ENCODE measurements at regions not wholly inside any gene's neighbourhood (a gene's known extent, or its start where the extent isn't known, plus 50 kb on each side); places are given as distances from the start of the nearest gene placed in this dataset.
A peak's percentile ranks its signal among the peaks of the same experiment; 100 is the strongest.

- Mint-ChIP-seq H3K27me3 (ENCODE audit: low read depth) (peaks cover 10% of the 10 kb centered on the region), H3K4me1 (no peaks in the 10 kb centered on the region), H3K36me3 (ENCODE audit: low read depth) (no peaks in the 10 kb centered on the region), H3K4me3 (no peak overlapping the region), H3K9me3 (peaks cover 4% of the 10 kb centered on the region), H3K27ac (no peak overlapping the region)
- no peak for TF ChIP-seq CTCF (IDR thresholded peaks at IDR 0.05; ENCODE audit: unreplicated experiment in 3 of 3)
Measured at GRCh38 chr13:40213779-40214178, 452.7 kb downstream of the FOXO1 start.

DNA sequence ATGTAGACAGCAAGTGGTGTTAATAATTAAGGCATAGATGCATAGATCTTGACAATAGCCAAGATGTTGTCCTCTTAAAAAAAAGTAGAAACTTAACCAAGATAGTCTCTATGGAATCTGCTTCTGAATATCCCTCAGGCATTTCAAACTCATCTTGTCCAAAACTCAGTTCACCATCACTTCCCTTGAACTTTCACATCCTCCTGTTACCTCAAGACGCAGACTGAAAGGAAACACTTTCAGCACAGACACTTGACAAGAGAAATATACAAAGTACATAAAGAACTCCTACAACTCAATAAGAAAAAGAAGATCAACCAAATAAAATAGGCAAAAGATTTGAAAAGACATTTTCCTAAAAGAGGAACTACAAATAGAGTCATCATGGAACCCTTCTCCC is 451.1 kb downstream of the FOXO1 start:
- H3K4me3 Mint-ChIP-seq = no peak overlapping the region
- no peak for TF ChIP-seq CTCF (IDR thresholded peaks at IDR 0.05; ENCODE audit: unreplicated experiment in 3 of 3)
- H3K4me1 Mint-ChIP-seq = no peaks in the 10 kb centered on the region
- H3K36me3 Mint-ChIP-seq (ENCODE audit: low read depth) = no peaks in the 10 kb centered on the region
- peaks cover 10% of the 10 kb centered on the region for H3K27me3 Mint-ChIP-seq (ENCODE audit: low read depth)
- H3K9me3 Mint-ChIP-seq = peaks cover 4% of the 10 kb centered on the region
- H3K27ac Mint-ChIP-seq = no peak overlapping the region

GRCh38 chr13:40215747-40216146 is 450.7 kb downstream of the FOXO1 start:
- peaks cover 4% of the 10 kb centered on the region for H3K9me3 Mint-ChIP-seq
- peaks cover 10% of the 10 kb centered on the region for H3K27me3 Mint-ChIP-seq (ENCODE audit: low read depth)
- H3K36me3 Mint-ChIP-seq (ENCODE audit: low read depth) = no peaks in the 10 kb centered on the region
- no peak overlapping the region for H3K4me3 Mint-ChIP-seq
- no peaks in the 10 kb centered on the region for H3K4me1 Mint-ChIP-seq
- TF ChIP-seq CTCF (IDR thresholded peaks at IDR 0.05; ENCODE audit: unreplicated experiment in 3 of 3) = no peak
- H3K27ac Mint-ChIP-seq = no peak overlapping the region

GRCh38 chr13:40217675-40218074 is 448.8 kb downstream of the FOXO1 start:
- TF ChIP-seq CTCF (IDR thresholded peaks at IDR 0.05; ENCODE audit: unreplicated experiment in 3 of 3) = no peak
- H3K9me3 Mint-ChIP-seq = no peaks in the 10 kb centered on the region
- no peak overlapping the region for H3K27ac Mint-ChIP-seq
- no peak overlapping the region for H3K4me3 Mint-ChIP-seq
- no peaks in the 10 kb centered on the region for H3K36me3 Mint-ChIP-seq (ENCODE audit: low read depth)
- H3K27me3 Mint-ChIP-seq (ENCODE audit: low read depth) = peaks cover 10% of the 10 kb centered on the region
- peaks cover 18% of the 10 kb centered on the region for H3K4me1 Mint-ChIP-seq

GRCh38 chr13:40220299-40220935 is 446.0 kb downstream of the FOXO1 start:
- H3K4me3 Mint-ChIP-seq = no peak overlapping the region
- peaks cover 10% of the 10 kb centered on the region for H3K27me3 Mint-ChIP-seq (ENCODE audit: low read depth)
- H3K9me3 Mint-ChIP-seq = no peaks in the 10 kb centered on the region
- TF ChIP-seq CTCF (IDR thresholded peaks at IDR 0.05; ENCODE audit: unreplicated experiment in 3 of 3) = no peak
- no peak overlapping the region for H3K27ac Mint-ChIP-seq
- peaks cover 34% of the 10 kb centered on the region for H3K4me1 Mint-ChIP-seq
- H3K36me3 Mint-ChIP-seq (ENCODE audit: low read depth) = no peaks in the 10 kb centered on the region

DNA sequence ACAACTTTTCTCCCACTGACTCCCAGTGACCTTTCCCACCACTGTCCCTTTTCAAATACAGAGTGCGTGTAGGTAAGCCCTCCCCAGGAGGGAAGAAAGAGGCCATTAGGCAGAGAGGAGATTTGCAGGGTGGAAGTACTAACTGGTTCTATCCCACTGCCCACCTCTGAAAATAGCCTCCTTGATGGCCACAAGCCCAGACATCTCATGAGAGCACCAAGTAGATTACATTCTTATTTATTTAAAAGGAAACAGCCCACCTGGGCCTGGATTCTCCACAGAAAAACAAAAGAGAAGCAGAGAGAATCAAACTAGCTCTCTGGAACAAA is 445.3 kb downstream of the FOXO1 start:
- no peaks in the 10 kb centered on the region for H3K36me3 Mint-ChIP-seq (ENCODE audit: low read depth)
- H3K4me3 Mint-ChIP-seq = no peak overlapping the region
- H3K27me3 Mint-ChIP-seq (ENCODE audit: low read depth) = peaks cover 10% of the 10 kb centered on the region
- H3K4me1 Mint-ChIP-seq = peaks cover 34% of the 10 kb centered on the region
- H3K9me3 Mint-ChIP-seq = no peaks in the 10 kb centered on the region
- TF ChIP-seq CTCF (IDR thresholded peaks at IDR 0.05; ENCODE audit: unreplicated experiment in 3 of 3) = no peak
- peak overlapping the region; percentile 21 to 78 (median 36) for H3K27ac Mint-ChIP-seq
